ENCODE measurements at regions not wholly inside any gene's neighbourhood (a gene's known extent, or its start where the extent isn't known, plus 50 kb on each side); places are given as distances from the start of the nearest gene placed in this dataset.

GRCh38 chr4:188892837-188893236 is 753.6 kb downstream of the TRIML1 start:
- H3K9me3 Mint-ChIP-seq (ENCODE audit: unreplicated experiment): peaks cover 2% of the 10 kb centered on the region
- no peak overlapping the region for H3K4me3 Mint-ChIP-seq (ENCODE audit: unreplicated experiment)
- DNase-seq: no peak
- no peaks in the 10 kb centered on the region for H3K27me3 Mint-ChIP-seq (ENCODE audit: unreplicated experiment)
- H3K36me3 Mint-ChIP-seq (ENCODE audit: unreplicated experiment): peaks cover 5% of the 10 kb centered on the region
- TF ChIP-seq CTCF (IDR thresholded peaks at IDR 0.05; ENCODE audit: partially characterized antibody, unreplicated experiment): no peak
- no peaks in the 10 kb centered on the region for H3K4me1 Mint-ChIP-seq (ENCODE audit: low read depth, unreplicated experiment)
- no peak overlapping the region for H3K27ac Mint-ChIP-seq (ENCODE audit: unreplicated experiment)

- TF ChIP-seq CTCF (IDR thresholded peaks at IDR 0.05; ENCODE audit: partially characterized antibody, unreplicated experiment): no peak
- peaks cover 5% of the 10 kb centered on the region for H3K36me3 Mint-ChIP-seq (ENCODE audit: unreplicated experiment)
- no peaks in the 10 kb centered on the region for H3K4me1 Mint-ChIP-seq (ENCODE audit: low read depth, unreplicated experiment)
- no peaks in the 10 kb centered on the region for H3K27me3 Mint-ChIP-seq (ENCODE audit: unreplicated experiment)
- DNase-seq: no peak
- no peak overlapping the region for H3K27ac Mint-ChIP-seq (ENCODE audit: unreplicated experiment)
- peaks cover 5% of the 10 kb centered on the region for H3K9me3 Mint-ChIP-seq (ENCODE audit: unreplicated experiment)
- no peak overlapping the region for H3K4me3 Mint-ChIP-seq (ENCODE audit: unreplicated experiment)
These were observed 764.7 kb downstream of the TRIML1 start for GRCh38 chr4:188903986-188904385.

GRCh38 chr4:188904617-188905016 is 765.4 kb downstream of the TRIML1 start:
- Mint-ChIP-seq H3K4me3 (ENCODE audit: unreplicated experiment) (no peak overlapping the region), H3K27me3 (ENCODE audit: unreplicated experiment) (no peaks in the 10 kb centered on the region), H3K9me3 (ENCODE audit: unreplicated experiment) (peaks cover 5% of the 10 kb centered on the region), H3K27ac (ENCODE audit: unreplicated experiment) (no peak overlapping the region), H3K4me1 (ENCODE audit: low read depth, unreplicated experiment) (no peaks in the 10 kb centered on the region), H3K36me3 (ENCODE audit: unreplicated experiment) (peaks cover 5% of the 10 kb centered on the region)
- no peak for TF ChIP-seq CTCF (IDR thresholded peaks at IDR 0.05; ENCODE audit: partially characterized antibody, unreplicated experiment)
- no peak for DNase-seq

- Mint-ChIP-seq H3K4me1 (ENCODE audit: low read depth, unreplicated experiment) (no peaks in the 10 kb centered on the region), H3K27ac (ENCODE audit: unreplicated experiment) (no peak overlapping the region), H3K36me3 (ENCODE audit: unreplicated experiment) (peaks cover 5% of the 10 kb centered on the region), H3K9me3 (ENCODE audit: unreplicated experiment) (peaks cover 5% of the 10 kb centered on the region), H3K4me3 (ENCODE audit: unreplicated experiment) (no peak overlapping the region), H3K27me3 (ENCODE audit: unreplicated experiment) (no peaks in the 10 kb centered on the region)
- TF ChIP-seq CTCF (IDR thresholded peaks at IDR 0.05; ENCODE audit: partially characterized antibody, unreplicated experiment): no peak
- DNase-seq: no peak
These were observed 766.0 kb downstream of the TRIML1 start for GRCh38 chr4:188905248-188905647.

GRCh38 chr4:188911199-188911598 is 772.0 kb downstream of the TRIML1 start:
- Mint-ChIP-seq H3K4me3 (ENCODE audit: unreplicated experiment) (no peak overlapping the region), H3K27ac (ENCODE audit: unreplicated experiment) (no peak overlapping the region), H3K36me3 (ENCODE audit: unreplicated experiment) (peaks cover 6% of the 10 kb centered on the region)

More at GRCh38 chr4:188911199-188911598, 772.0 kb downstream of the TRIML1 start:
- Mint-ChIP-seq H3K4me1 (ENCODE audit: low read depth, unreplicated experiment) (no peaks in the 10 kb centered on the region), H3K27me3 (ENCODE audit: unreplicated experiment) (no peaks in the 10 kb centered on the region), H3K9me3 (ENCODE audit: unreplicated experiment) (peaks cover 2% of the 10 kb centered on the region)
- no peak for TF ChIP-seq CTCF (IDR thresholded peaks at IDR 0.05; ENCODE audit: partially characterized antibody, unreplicated experiment)
- DNase-seq: no peak

All from glutamatergic neuron (in vitro differentiated cells).